Heart left ventricle (tissue), 13 donors: ENCODE measurements at regions not wholly inside any gene's neighbourhood (a gene's known extent, or its start where the extent isn't known, plus 50 kb on each side); places are given as distances from the start of the nearest gene placed in this dataset.

ENCODE experiments used
- CTCF ChIP-seq, 12 donors: fragments of 200-600 bp; sonication (generic) in 4 of 12; IDR thresholded peaks; one replicate each; pipeline versions ENCODE4 v1.5.0 to v1.8.0; 2018 to 2022; ENCODE audit warnings: antibody characterized with exemption in 12 of 12, mild to moderate bottlenecking in 5 of 12
- POLR2A ChIP-seq, 2 donors: fragments of 450-650 bp; IDR thresholded peaks; one replicate each; pipeline ENCODE4 v1.6.1; 2017; ENCODE audit warnings: antibody characterized with exemption in 2 of 2, mild to moderate bottlenecking in 2 of 2, moderate library complexity in 2 of 2
- donor health status: ischemic (EF 13 %, LVEDD 7.1; RV severe dilation, severe dysfunction).
- donor health status: DM: no; HTN: yes; CAD: no.
- donor health status: DM: no; HTN: no; CAD: no.
- donor health status: ischemic (EF 25% LVEDD 6.9; RV normal size, moderate dysfunction).
- donor health status: ischemic (EF 25% LVEDD 5.7; RV mildly dilated, moderate dysfunction).
- donor health status: ischemic (EF 35%, LVEDD 5.7; RV mildly dilated, moderate dysfunction).
- donor health status: nonischemic (EF 11% LVEDD 7.7; RV severe dilation, severe dysfunction).
- donor health status: DM: yes; HTN: yes; CAD: no.
- donor health status: PGD.
- donor health status: ischemic (EF 29% LVEDD 5.4; RV normal size, mild dysfunction).
- donor health status: nonischemic (EF 23%, LVEDD 6.1; RV moderate dilation, normal function).

GRCh38 chr19:31553846-31554215 lies 204.6 kb upstream of the TSHZ3 start:
- TF ChIP-seq CTCF (IDR thresholded peaks at IDR 0.05) (no peak), POLR2A (IDR thresholded peaks at IDR 0.05) (no peak)
